Neutrophil (primary cell): ENCODE measurements at regions not wholly inside any gene's neighbourhood (a gene's known extent, or its start where the extent isn't known, plus 50 kb on each side); places are given as distances from the start of the nearest gene placed in this dataset.

ENCODE experiments used
- H3K27ac ChIP-seq: fragments of 200-600 bp; sonication (generic); 2 replicates; pipeline ENCODE4 v1.5.1; 2016; ENCODE audit warnings: mild to moderate bottlenecking, moderate library complexity
- H3K27me3 ChIP-seq: fragments of 200-600 bp; sonication (generic); 2 replicates; pipeline ENCODE4 v1.6.0; 2016; ENCODE audit warnings: mild to moderate bottlenecking
- H3K36me3 ChIP-seq: fragments of 200-600 bp; sonication (generic); 2 replicates; pipeline ENCODE4 v1.5.1; 2017
- H3K4me1 ChIP-seq, 2 experiments: fragments of 200-600 bp in 1 of 2; sonication (generic) in 1 of 2; 1 replicate in 1 of 2; 2 replicates in 1 of 2; pipeline versions ENCODE4 v1.5.1 to v1.6.1; 2013 to 2016; ENCODE audit warnings: low read depth in 1 of 2, low read length in 1 of 2, mild to moderate bottlenecking in 1 of 2, moderate library complexity in 1 of 2; ENCODE audit not compliant: control insufficient read depth in 1 of 2, insufficient read depth in 1 of 2
- H3K4me3 ChIP-seq, 2 experiments: fragments of 200-600 bp in 1 of 2; sonication (generic) in 1 of 2; 1 replicate in 1 of 2; 2 replicates in 1 of 2; pipeline ENCODE4 v1.5.1; 2013 to 2016; ENCODE audit warnings: low read depth in 1 of 2, low read length in 1 of 2, mild to moderate bottlenecking in 1 of 2, moderate library complexity in 1 of 2
- H3K9me3 ChIP-seq: fragments of 200-600 bp; sonication (generic); 2 replicates; pipeline ENCODE4 v1.5.1; 2016
- TF ChIP-seq, protein P1 (sequence below): fragments of 200-600 bp; sonication (generic); IDR thresholded peaks from 2 replicates; pipeline ENCODE4 v1.5.1; 2016; ENCODE audit warnings: antibody characterized with exemption

DNA sequence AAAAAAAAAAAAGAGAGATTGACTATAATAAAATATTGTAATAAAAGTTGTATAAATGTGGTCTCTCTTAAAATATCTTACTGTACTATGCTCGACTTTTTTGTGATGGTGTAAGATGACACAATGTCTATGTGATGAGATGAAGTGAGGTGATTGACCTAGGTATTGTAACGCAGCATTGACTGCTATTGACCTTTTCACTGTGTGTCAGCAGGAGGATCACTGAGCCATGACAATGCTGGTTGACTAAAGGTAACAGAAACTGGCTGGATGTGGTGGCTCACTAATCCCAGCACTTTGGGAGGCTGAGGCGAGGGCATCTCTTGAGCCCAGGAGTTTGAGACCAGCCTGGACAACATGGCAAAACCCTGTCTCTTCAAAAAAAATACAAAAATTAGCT is 78.6 kb upstream of the MYO10 start:
- no peaks in the 10 kb centered on the region for H3K9me3 ChIP-seq
- H3K27me3 ChIP-seq: no peaks in the 10 kb centered on the region
- no peaks in the 10 kb centered on the region for H3K36me3 ChIP-seq
- no peak overlapping the region for H3K4me3 ChIP-seq
- no peaks in the 10 kb centered on the region for H3K4me1 ChIP-seq
- H3K27ac ChIP-seq: no peak overlapping the region
- TF ChIP-seq, protein P1, sequence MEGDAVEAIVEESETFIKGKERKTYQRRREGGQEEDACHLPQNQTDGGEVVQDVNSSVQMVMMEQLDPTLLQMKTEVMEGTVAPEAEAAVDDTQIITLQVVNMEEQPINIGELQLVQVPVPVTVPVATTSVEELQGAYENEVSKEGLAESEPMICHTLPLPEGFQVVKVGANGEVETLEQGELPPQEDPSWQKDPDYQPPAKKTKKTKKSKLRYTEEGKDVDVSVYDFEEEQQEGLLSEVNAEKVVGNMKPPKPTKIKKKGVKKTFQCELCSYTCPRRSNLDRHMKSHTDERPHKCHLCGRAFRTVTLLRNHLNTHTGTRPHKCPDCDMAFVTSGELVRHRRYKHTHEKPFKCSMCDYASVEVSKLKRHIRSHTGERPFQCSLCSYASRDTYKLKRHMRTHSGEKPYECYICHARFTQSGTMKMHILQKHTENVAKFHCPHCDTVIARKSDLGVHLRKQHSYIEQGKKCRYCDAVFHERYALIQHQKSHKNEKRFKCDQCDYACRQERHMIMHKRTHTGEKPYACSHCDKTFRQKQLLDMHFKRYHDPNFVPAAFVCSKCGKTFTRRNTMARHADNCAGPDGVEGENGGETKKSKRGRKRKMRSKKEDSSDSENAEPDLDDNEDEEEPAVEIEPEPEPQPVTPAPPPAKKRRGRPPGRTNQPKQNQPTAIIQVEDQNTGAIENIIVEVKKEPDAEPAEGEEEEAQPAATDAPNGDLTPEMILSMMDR: no peak

- Histone ChIP-seq H3K4me1 (no peaks in the 10 kb centered on the region), H3K36me3 (no peaks in the 10 kb centered on the region), H3K27me3 (no peaks in the 10 kb centered on the region), H3K9me3 (no peaks in the 10 kb centered on the region), H3K27ac (no peak overlapping the region), H3K4me3 (no peak overlapping the region)
- TF ChIP-seq, protein P1: no peak
These were observed 82.8 kb upstream of the MYO10 start for GRCh38 chr5:17018871-17019270.

DNA sequence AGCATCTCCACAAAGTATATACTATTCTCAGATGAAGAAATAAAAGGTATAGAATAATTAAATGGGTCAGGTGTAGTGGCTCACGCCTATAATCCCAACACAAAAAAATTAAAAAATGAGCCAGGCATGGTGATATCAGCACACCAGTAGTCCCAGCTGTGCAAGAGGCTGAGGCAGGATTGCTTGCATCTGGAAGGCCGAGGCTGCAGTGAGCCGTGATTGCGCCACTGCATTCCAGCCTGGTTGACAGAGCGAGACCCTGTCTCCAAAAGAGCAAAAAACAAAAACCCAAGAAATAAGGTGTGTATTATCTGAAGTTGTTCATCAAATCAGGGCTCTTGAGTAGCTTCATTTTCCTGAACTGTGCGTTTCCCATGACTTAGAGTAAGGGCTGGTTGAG is 83.2 kb upstream of the MYO10 start:
- H3K4me1 ChIP-seq: no peaks in the 10 kb centered on the region
- H3K4me3 ChIP-seq: no peak overlapping the region
- TF ChIP-seq, protein P1: no peak
- H3K27me3 ChIP-seq: no peaks in the 10 kb centered on the region
- no peak overlapping the region for H3K27ac ChIP-seq
- H3K9me3 ChIP-seq: no peaks in the 10 kb centered on the region
- H3K36me3 ChIP-seq: no peaks in the 10 kb centered on the region

DNA sequence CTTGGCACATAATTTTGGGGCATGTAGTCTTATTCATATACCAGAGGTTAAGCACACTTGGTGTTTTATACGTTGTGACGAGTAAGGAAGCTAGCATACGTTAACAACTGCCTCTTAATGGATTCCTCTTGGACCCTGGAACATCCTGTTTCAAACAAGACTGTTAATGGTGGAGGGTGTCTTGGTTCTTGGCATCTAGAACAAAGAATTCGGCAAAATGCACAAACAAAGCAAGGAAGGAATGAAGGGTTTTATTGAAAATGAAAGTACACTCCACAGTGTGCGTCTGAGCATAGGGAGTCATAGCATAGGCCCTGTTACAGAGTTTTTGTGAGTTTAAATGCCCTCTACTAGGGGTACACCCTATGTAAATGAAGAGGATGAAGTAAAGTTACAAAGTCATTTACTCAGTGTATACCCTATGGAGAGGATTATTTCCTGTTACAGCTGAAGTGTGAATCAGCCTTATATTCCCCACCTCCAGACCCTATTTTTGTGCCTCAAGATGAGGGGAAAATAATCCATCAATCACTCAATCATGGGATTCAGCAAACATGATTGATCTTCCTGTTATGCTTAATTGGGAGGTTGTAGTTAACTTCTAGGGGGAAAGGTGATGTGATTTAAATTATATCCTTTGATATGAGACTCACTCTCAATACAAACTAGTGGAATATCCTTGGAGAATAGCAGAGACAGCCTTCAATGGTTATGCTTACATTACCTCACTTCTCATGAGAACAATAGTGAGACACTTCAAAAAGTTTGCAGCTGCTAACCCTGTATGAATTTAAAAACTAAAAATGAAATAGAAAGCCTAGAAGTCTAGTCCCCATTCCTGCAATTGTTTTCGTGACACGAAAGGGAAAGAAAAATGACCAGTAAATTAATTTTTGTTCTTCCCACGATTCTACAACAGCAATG is 84.9 kb upstream of the MYO10 start:
- Histone ChIP-seq H3K27ac (no peak overlapping the region), H3K4me1 (no peaks in the 10 kb centered on the region), H3K9me3 (no peaks in the 10 kb centered on the region), H3K36me3 (no peaks in the 10 kb centered on the region), H3K4me3 (no peak overlapping the region), H3K27me3 (no peaks in the 10 kb centered on the region)
- TF ChIP-seq, protein P1: no peak

DNA sequence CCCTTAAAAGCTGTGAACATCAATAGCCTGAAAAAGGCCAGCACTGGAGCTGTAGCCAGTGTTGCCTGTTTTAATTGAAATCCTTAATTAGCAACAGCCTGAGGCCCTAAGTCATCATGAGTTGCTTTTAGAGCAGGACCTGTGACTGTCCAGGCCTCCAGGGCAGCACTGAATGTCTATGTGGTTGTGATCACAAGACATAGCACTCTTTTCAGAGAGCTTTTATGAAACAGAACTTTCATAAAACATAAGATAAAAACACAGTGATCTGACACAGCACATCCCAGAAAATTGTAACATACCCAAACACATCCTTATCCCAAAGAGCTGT is 85.5 kb upstream of the MYO10 start:
- H3K4me1 ChIP-seq: no peaks in the 10 kb centered on the region
- no peak overlapping the region for H3K4me3 ChIP-seq
- TF ChIP-seq, protein P1: no peak
- H3K27ac ChIP-seq: no peak overlapping the region
- no peaks in the 10 kb centered on the region for H3K9me3 ChIP-seq
- no peaks in the 10 kb centered on the region for H3K36me3 ChIP-seq
- no peaks in the 10 kb centered on the region for H3K27me3 ChIP-seq
